ENCODE measurements at regions not wholly inside any gene's neighbourhood (a gene's known extent, or its start where the extent isn't known, plus 50 kb on each side); places are given as distances from the start of the nearest gene placed in this dataset.

GRCh38 chr15:61681676-61682075 is 378.6 kb downstream of the VPS13C start:
- no TSS peak for BruUV-seq (replicated peaks)
- Histone ChIP-seq H3K79me2 (ENCODE audit: insufficient read depth, low read length) (no peaks in the 10 kb centered on the region), H3K4me3 (replicated peaks in 1 of 2; ENCODE audit: low read depth in 1 of 2, low read length in 2 of 2) (no peak overlapping the region), H3K4me1 (ENCODE audit: control insufficient read depth in 1 of 2, insufficient read depth in 2 of 2, low read length in 2 of 2) (no peaks in the 10 kb centered on the region), H3K36me3 (ENCODE audit: control insufficient read depth in 1 of 2, insufficient read depth in 2 of 2, low read length in 2 of 2) (no peaks in the 10 kb centered on the region), H3K9ac (ENCODE audit: low read length) (no peak overlapping the region), H3K27me3 (ENCODE audit: insufficient read depth, low read length) (no peaks in the 10 kb centered on the region; the same call in 1 of the 2 replicates), H3K27ac (ENCODE audit: low read depth, low read length) (no peak overlapping the region), H4K20me1 (ENCODE audit: insufficient read depth) (no peaks in the 10 kb centered on the region), H3K4me2 (ENCODE audit: low read length) (no peak overlapping the region), H2AFZ (ENCODE audit: low read depth, low read length, poor library complexity, severe bottlenecking) (no peak overlapping the region), H3K9me2 (ENCODE audit: insufficient read depth) (no peaks in the 10 kb centered on the region), H3K9me3 (ENCODE audit: control insufficient read depth in 1 of 2, insufficient read depth in 1 of 2, low read depth in 1 of 2, low read length in 2 of 2) (no peaks in the 10 kb centered on the region; a peak in 1 of 4 replicates)
- CTCF ChIA-PET: no interaction called here
- POLR2A ChIA-PET: no interaction called here
- DNase-seq (ENCODE audit: low read depth, low spot score) (no peak), ATAC-seq (no peak)
- TF ChIP-seq TCF7L2 (IDR thresholded peaks at IDR 0.05; ENCODE audit: borderline replicate concordance, extremely low read depth, insufficient read depth, insufficient read length): no peak
- no peak for TF ChIP-seq YY1 (IDR thresholded peaks at IDR 0.05; ENCODE audit: extremely low read depth, insufficient replicate concordance, low read depth, low read length)
- TF ChIP-seq FOSL1 (IDR thresholded peaks at IDR 0.05; ENCODE audit: low read depth): no peak
- TF ChIP-seq CBX3 (IDR thresholded peaks at IDR 0.05; ENCODE audit: low read depth): no peak
- no peak for TF ChIP-seq ZNF274 (IDR thresholded peaks at IDR 0.05; ENCODE audit: low read depth, low read length)
- RAD21 ChIA-PET (ENCODE audit: low non-redundant PET in 1 of 2, low total read pairs in 2 of 2, uncharacterized antibody in 2 of 2, unreplicated experiment in 2 of 2): no interaction called here
- intact Hi-C loops (cut with micrococcal nuclease): no loop called here

GRCh38 chr15:61681038-61681418 is 379.2 kb downstream of the VPS13C start:
- no peak overlapping the region for H2AFZ ChIP-seq (ENCODE audit: low read depth, low read length, poor library complexity, severe bottlenecking)
- BruUV-seq (replicated peaks): no TSS peak
- H3K4me1 ChIP-seq (ENCODE audit: control insufficient read depth in 1 of 2, insufficient read depth in 2 of 2, low read length in 2 of 2): no peaks in the 10 kb centered on the region
- no peak overlapping the region for H3K9ac ChIP-seq (ENCODE audit: low read length)
- no peaks in the 10 kb centered on the region for H3K27me3 ChIP-seq (ENCODE audit: insufficient read depth, low read length)
- DNase-seq (ENCODE audit: low read depth, low spot score) (no peak), ATAC-seq (no peak)
- H3K27ac ChIP-seq (ENCODE audit: low read depth, low read length): no peak overlapping the region
- H3K4me2 ChIP-seq (ENCODE audit: low read length): no peak overlapping the region
- no peaks in the 10 kb centered on the region for H3K79me2 ChIP-seq (ENCODE audit: insufficient read depth, low read length)
- intact Hi-C loops (cut with micrococcal nuclease): no loop called here
- H3K9me2 ChIP-seq (ENCODE audit: insufficient read depth): no peaks in the 10 kb centered on the region
- RAD21 ChIA-PET (ENCODE audit: low non-redundant PET in 1 of 2, low total read pairs in 2 of 2, uncharacterized antibody in 2 of 2, unreplicated experiment in 2 of 2): no interaction called here
- H4K20me1 ChIP-seq (ENCODE audit: insufficient read depth): no peaks in the 10 kb centered on the region
- no peaks in the 10 kb centered on the region for H3K36me3 ChIP-seq (ENCODE audit: control insufficient read depth in 1 of 2, insufficient read depth in 2 of 2, low read length in 2 of 2)
- H3K4me3 ChIP-seq (replicated peaks in 1 of 2; ENCODE audit: low read depth in 1 of 2, low read length in 2 of 2): no peak overlapping the region
- POLR2A ChIA-PET: no interaction called here
- CTCF ChIA-PET: no interaction called here
- H3K9me3 ChIP-seq (ENCODE audit: control insufficient read depth in 1 of 2, insufficient read depth in 1 of 2, low read depth in 1 of 2, low read length in 2 of 2): no peaks in the 10 kb centered on the region; a peak in 1 of 4 replicates
- TF ChIP-seq REST (IDR thresholded peaks at IDR 0.05; ENCODE audit: low read depth): no peak
- no peak for TF ChIP-seq FOSL1 (IDR thresholded peaks at IDR 0.05; ENCODE audit: low read depth)
- TF ChIP-seq SRF (IDR thresholded peaks at IDR 0.05; ENCODE audit: low read depth): no peak
- TF ChIP-seq EGR1 (IDR thresholded peaks at IDR 0.05; ENCODE audit: low read depth): no peak
- no peak for TF ChIP-seq ELF1 (IDR thresholded peaks at IDR 0.05; ENCODE audit: borderline replicate concordance, low read depth)
- TF ChIP-seq RAD21 (IDR thresholded peaks at IDR 0.05; ENCODE audit: low read depth): no peak
- no peak for TF ChIP-seq CBX3 (IDR thresholded peaks at IDR 0.05; ENCODE audit: low read depth)
- TF ChIP-seq YY1 (IDR thresholded peaks at IDR 0.05; ENCODE audit: extremely low read depth, insufficient replicate concordance, low read depth, low read length): no peak
- no peak for TF ChIP-seq ZBTB33 (IDR thresholded peaks at IDR 0.05; ENCODE audit: extremely low read depth, insufficient replicate concordance, low read length)
- TF ChIP-seq MAX (IDR thresholded peaks at IDR 0.05): no peak
- no peak for TF ChIP-seq EZH2phosphoT487 (IDR thresholded peaks at IDR 0.05; ENCODE audit: borderline replicate concordance)
- no peak for TF ChIP-seq SIN3A (IDR thresholded peaks at IDR 0.05; ENCODE audit: low read depth)
